IPS-NIHi11 (cell line): ENCODE measurements at regions not wholly inside any gene's neighbourhood (a gene's known extent, or its start where the extent isn't known, plus 50 kb on each side); places are given as distances from the start of the nearest gene placed in this dataset.
A peak's percentile ranks its signal among the peaks of the same experiment; 100 is the strongest.

Experiments
- DNase-seq: peaks from one replicate; pipeline ENCODE4 v3.0.0; 2012; ENCODE audit warnings: mixed read lengths, low spot score

- no peak for DNase-seq
Observed at GRCh38 chr14:38762845-38763244, 340.2 kb downstream of the SEC23A start.

GRCh38 chr14:38762426-38762825, 340.6 kb downstream of the SEC23A start:
- DNase-seq: no peak

- no peak for DNase-seq
Observed at GRCh38 chr14:38761033-38761432, 342.0 kb downstream of the SEC23A start.

- DNase-seq: no peak
Observed at GRCh38 chr14:38758661-38759060, 344.4 kb downstream of the SEC23A start.

- DNase-seq: no peak
Observed at GRCh38 chr14:38755036-38755435, 348.0 kb downstream of the SEC23A start.

GRCh38 chr14:38752750-38753149, 350.3 kb downstream of the SEC23A start:
- no peak for DNase-seq

- DNase-seq: no peak
Observed at GRCh38 chr14:38752341-38752740, 350.7 kb downstream of the SEC23A start.

- DNase-seq: no peak
Observed at GRCh38 chr14:38751459-38751858, 351.6 kb downstream of the SEC23A start.

GRCh38 chr14:38749936-38750335, 353.1 kb downstream of the SEC23A start:
- no peak for DNase-seq

GRCh38 chr14:38745861-38746260, 357.2 kb downstream of the SEC23A start:
- DNase-seq: no peak

- DNase-seq: no peak
Observed at GRCh38 chr14:38743966-38744584, 359.0 kb downstream of the SEC23A start.

GRCh38 chr14:38737686-38738407, 365.2 kb downstream of the SEC23A start:
- DNase-seq: no peak

- DNase-seq: no peak
Observed at GRCh38 chr14:38735005-38735404, 368.0 kb downstream of the SEC23A start.

- no peak for DNase-seq
Observed at GRCh38 chr14:38731962-38732361, 371.1 kb downstream of the SEC23A start.

- no peak for DNase-seq
Observed at GRCh38 chr14:38730420-38730819, 372.6 kb downstream of the SEC23A start.

- DNase-seq: no peak
Observed at GRCh38 chr14:38727731-38728130, 375.3 kb downstream of the SEC23A start.

- DNase-seq: no peak
Observed at GRCh38 chr14:38724621-38725020, 378.4 kb downstream of the SEC23A start.

GRCh38 chr14:38723959-38724358, 379.1 kb downstream of the SEC23A start:
- no peak for DNase-seq

GRCh38 chr14:38723277-38723676, 379.8 kb downstream of the SEC23A start:
- DNase-seq: no peak

GRCh38 chr14:38721822-38722431, 381.1 kb downstream of the SEC23A start:
- DNase-seq: peak; percentile 69

GRCh38 chr14:38718519-38718918, 384.5 kb downstream of the SEC23A start:
- no peak for DNase-seq

- no peak for DNase-seq
Observed at GRCh38 chr14:38716926-38717325, 386.1 kb downstream of the SEC23A start.

- DNase-seq: no peak
Observed at GRCh38 chr14:38710881-38711280, 392.2 kb downstream of the SEC23A start.
